NCI-H2196 (cell line): ENCODE measurements at regions not wholly inside any gene's neighbourhood (a gene's known extent, or its start where the extent isn't known, plus 50 kb on each side); places are given as distances from the start of the nearest gene placed in this dataset.
"Not testable (repeated sequence)": the region's sequence is repeated elsewhere in the genome, so short reads cannot be mapped to it uniquely, and the experiment has no call there.

Source experiments
- DNase-seq: peaks from one replicate; lab custom pipeline; 2025; ENCODE audit not compliant: unreplicated experiment; lab: John Stamatoyannopoulos, UW

GRCh38 chr12:131311279-131311722 is 357.6 kb downstream of the ADGRD1 start:
- not testable (repeated sequence) for DNase-seq

GRCh38 chr12:131311764-131312163 is 358.1 kb downstream of the ADGRD1 start:
- DNase-seq, result no peak

GRCh38 chr12:131312382-131312781 is 358.7 kb downstream of the ADGRD1 start:
- not testable (repeated sequence) for DNase-seq

- no peak for DNase-seq
Measured at GRCh38 chr12:131312793-131313545, 359.3 kb downstream of the ADGRD1 start.

- no peak for DNase-seq
Measured at GRCh38 chr12:131313635-131314034, 359.9 kb downstream of the ADGRD1 start.

GRCh38 chr12:131314524-131315090 is 360.9 kb downstream of the ADGRD1 start:
- no peak for DNase-seq

- DNase-seq, result no peak
Measured at GRCh38 chr12:131315601-131316000, 361.9 kb downstream of the ADGRD1 start.

GRCh38 chr12:131316388-131316787 is 362.7 kb downstream of the ADGRD1 start:
- no peak for DNase-seq

GRCh38 chr12:131318045-131318685 is 364.5 kb downstream of the ADGRD1 start:
- no peak for DNase-seq

- DNase-seq, result no peak
Measured at GRCh38 chr12:131321988-131322387, 368.3 kb downstream of the ADGRD1 start.

GRCh38 chr12:131322460-131322859 is 368.8 kb downstream of the ADGRD1 start:
- not testable (repeated sequence) for DNase-seq

- DNase-seq, result no peak
Measured at GRCh38 chr12:131323879-131324278, 370.2 kb downstream of the ADGRD1 start.

- DNase-seq, result no peak
Measured at GRCh38 chr12:131327521-131328488, 374.1 kb downstream of the ADGRD1 start.

GRCh38 chr12:131328861-131329845 is 375.4 kb downstream of the ADGRD1 start:
- not testable (repeated sequence) for DNase-seq

- DNase-seq, result no peak
Measured at GRCh38 chr12:131330106-131330815, 376.6 kb downstream of the ADGRD1 start.

GRCh38 chr12:131331148-131331750 is 377.5 kb downstream of the ADGRD1 start:
- DNase-seq, result no peak

GRCh38 chr12:131332224-131332623 is 378.5 kb downstream of the ADGRD1 start:
- no peak for DNase-seq

GRCh38 chr12:131333136-131333535 is 377.8 kb upstream of the SFSWAP start:
- no peak for DNase-seq
